Stimulated activated CD8-positive, alpha-beta memory T cell treated with anti-CD3 and anti-CD28 coated beads, Interleukin-7, amount 100 ng/mL, for 24 hours (primary cell): ENCODE measurements at regions not wholly inside any gene's neighbourhood (a gene's known extent, or its start where the extent isn't known, plus 50 kb on each side); places are given as distances from the start of the nearest gene placed in this dataset.
"Not testable (repeated sequence)": the region's sequence is repeated elsewhere in the genome, so short reads cannot be mapped to it uniquely, and the experiment has no call there.

ENCODE experiments used
- DNase-seq: peaks from one replicate; pipeline ENCODE4 v3.0.0-alpha.2; 2020; ENCODE audit warnings: low read depth

DNA sequence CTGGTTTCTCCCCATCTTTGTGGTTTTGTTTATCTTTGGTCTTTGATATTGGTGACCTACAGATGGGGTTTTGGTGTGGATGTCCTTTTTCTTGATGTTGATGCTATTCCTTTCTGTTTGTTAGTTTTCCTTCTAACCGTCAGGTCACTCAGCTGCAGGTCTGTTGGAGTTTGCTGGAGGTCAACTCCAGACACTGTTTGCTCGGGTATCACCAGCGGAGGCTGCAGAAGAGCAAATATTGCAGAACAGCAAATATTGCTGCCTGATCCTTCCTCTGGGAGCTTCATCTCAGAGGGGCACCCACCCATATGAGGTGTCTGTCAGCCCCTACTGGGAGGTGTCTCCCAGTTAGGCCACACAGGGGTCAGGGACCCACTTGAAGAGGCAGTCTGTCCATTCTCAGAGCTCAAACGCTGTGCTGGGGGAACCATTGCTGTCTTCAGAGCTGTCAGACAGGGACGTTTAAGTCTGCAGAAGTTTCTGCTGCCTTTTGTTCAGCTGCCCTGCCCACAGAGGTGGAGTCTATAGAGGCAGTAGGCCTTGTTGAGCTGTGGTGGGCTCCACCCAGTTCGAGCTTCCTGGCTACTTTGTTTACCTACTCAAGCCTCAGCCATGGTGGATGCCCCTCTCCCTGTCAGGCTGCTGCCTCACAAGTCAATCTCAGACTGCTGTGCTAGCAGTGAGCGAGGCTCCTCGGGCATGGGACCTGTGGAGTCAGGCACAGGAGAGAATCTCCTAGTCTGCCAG is 94.8 kb upstream of the BNIP2 start:
- not testable (repeated sequence) for DNase-seq

DNA sequence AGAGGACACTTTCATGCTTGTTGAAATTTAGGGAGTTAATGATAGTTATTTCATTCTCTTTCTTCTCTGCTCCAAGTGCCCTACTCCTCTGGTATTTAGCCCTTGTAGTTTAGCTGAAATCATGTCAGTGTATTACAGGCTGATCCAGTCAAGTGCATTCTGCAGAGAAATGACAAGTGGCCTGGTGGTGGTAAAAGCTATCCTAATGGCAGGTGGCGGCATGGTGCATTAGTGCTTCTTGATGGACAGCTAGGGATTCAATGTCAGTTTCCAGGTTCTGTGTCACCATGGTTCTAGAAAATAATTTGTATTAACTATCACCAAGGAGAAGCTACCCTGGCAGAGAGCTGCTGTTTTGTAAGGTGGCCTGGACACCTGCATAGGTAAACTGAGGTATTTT is 90.0 kb upstream of the BNIP2 start:
- DNase-seq = no peak

DNA sequence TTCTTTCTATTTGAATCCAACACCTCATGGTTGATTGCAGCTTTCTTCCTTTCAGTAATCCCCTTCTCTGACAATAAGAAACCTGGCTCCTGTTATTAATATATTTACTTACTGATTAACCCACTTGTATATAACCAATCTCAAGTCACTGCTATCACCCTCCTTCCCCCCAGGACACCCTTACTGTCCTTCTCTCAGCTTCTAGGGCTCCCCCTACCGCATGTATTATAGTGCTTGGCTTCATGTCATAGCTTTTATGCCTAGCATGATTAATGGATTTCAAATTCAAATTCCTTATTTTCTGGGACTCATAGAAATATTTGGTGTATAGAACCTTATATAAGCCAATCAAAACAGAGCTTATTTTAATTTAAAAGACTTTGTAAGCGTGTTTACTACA is 75.7 kb upstream of the BNIP2 start:
- no peak for DNase-seq

DNA sequence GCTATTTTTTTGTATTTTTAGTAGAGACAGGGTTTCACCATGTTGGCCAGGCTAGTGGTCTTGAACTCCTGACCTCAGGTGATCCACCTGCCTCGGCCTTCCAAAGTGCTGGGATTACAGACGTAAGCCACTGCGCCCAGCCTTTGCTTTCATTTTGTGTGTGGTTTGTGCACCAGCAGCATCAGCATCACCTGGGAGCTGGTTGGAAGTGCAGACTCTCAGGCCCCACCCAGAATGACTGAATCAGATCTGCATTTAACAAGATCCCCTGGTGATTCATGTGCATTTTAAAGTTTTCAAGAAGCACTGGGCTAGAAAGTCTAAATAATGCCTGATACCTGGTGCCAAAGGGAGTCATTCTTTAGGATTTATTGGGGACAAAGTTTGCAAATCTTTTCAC is 73.4 kb upstream of the BNIP2 start:
- no peak for DNase-seq

DNA sequence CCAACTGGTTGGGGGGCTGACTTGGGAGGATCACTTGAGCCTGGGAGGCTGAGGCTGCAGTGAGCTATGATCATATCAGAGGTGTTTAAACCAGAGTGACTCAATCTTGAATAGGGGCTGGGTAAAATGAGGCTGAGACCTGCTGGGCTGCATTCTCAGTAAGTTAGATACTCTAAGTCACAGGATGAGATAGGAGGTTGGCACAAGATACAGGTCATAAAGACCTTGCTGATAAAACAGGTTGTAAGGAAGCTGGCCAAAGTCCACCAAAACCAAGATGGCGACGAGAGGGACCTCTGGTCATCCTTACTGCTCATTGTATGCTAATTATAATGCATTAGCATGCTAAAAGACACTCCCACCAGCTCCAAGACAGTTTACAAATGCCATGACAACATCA is 71.1 kb upstream of the BNIP2 start:
- not testable (repeated sequence) for DNase-seq

DNA sequence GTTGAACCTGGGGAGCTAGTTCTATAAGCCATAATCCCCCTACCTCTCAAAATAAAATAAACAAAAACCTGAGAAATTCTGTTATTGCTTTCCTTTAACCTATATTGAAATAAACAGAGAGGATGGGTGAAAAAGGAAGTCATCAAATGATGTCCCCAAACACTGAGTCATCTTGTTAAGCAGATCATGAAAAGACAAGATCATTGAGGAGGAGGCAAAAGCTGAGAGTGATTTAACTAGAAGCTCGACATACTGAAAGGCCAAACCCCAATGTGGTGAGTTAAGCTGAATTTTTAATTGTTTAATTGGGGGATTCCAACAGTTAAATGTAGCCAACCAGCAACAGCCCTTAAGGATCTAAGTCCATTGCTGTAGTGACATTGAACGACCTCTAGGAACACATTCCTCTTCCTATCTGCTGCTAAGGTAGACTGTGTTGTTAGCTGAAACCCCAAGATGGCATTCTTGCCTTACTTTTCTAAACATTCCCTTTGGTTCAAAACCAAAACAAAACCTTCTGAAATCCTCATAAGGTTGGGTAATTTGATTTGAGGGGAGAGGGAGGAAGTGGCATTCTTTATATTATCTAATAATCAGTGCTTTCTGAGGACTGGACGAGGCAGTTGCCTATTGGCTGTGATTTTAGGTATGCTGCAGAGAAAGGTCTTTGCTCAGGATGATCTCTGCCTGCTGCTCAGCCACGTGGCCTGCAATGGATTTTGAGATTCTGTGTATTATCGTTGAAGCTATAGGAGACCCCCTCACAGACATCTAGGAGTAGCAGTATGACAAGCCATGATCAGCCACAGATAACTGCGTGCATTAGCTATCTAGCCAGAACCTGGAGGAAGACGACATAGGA is 62.7 kb upstream of the BNIP2 start:
- no peak for DNase-seq

DNA sequence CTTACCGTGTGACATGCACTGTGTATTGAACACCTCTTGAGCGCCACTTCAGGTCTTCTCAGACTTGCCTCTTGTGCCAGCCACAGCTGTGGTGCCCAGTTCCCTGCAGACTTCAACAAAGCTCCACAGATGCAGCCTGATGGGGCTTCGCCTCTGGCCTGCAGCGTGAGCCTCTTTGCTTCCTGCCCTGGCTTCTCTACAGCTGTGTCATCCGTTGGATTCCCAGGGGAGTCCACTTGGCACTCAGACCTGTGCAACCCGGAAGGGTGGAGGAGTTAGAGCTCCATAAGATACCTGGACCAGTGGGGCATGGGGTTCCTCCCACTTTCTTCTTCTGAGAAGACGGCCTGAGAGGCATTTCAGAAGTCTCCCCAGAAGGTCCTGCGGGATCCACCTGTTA is 57.7 kb upstream of the BNIP2 start:
- no peak for DNase-seq

DNA sequence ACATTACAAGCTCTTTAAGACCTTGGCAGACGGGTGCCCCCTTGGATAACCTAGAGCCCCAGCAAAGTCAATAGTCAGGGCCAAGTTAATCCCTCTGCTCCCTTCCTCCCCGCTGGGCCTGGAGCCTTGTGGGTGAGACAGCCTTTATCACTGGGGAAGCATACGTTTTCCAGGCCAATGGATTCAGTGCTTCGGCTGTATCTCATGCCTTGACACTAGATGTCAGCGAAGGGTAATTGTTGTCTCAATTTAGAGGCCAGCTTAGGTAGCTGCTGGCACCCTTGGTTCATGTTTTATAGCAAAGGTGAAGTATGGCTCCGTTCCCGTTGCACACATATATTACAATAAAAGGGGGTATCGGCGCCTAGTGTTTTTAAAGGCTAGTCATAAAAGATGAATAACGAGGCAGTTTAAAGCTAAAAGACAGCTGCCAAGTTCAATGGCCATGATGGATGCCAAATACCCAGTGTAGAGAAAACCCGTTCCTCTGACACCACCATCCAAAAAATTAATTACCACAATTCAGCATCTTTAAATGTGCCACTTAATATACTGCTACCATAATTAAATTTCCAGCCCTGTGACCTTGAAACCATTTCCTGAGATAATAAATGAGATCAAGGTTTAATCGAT is 52.3 kb upstream of the BNIP2 start:
- no peak for DNase-seq

DNA sequence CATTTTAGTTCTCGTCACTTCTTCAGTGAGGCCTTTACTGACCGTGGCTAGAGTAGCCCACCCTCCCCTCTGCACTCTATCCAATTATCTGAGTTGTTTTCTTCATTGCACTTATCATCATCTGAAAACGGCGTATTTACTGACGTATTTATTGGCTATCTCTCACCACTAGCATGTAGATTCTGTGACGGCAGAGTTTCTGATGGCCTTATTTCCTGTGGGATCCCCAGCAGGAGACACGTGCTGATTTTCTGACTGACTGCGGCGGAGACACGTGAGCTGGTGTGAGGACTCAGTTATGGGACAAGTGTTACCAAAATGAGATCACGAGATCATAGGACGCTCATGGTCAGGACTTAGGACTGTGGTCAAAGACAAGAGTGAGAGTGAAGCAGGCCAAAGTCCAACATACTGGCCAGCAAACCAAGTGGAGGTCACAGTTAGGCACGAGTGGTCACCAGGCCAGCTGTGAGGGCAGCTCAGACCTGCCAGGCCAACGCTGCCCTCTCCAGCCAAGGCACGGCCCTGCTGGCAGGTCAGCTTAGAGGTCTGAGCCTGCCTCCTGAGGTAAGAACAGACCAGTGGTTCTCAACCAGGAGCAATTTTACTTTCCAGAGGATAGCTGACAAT is 50.6 kb upstream of the BNIP2 start:
- no peak for DNase-seq
